HepG2 (cell line): ENCODE measurements at regions not wholly inside any gene's neighbourhood (a gene's known extent, or its start where the extent isn't known, plus 50 kb on each side); places are given as distances from the start of the nearest gene placed in this dataset.

Experiments
- ATAC-seq: fragments of 200-7000 bp; cut with Tn5 transposase; 3 replicates; pipeline ENCODE4 v1.9.1; 2020; ENCODE audit warnings: mild to moderate bottlenecking, moderate library complexity
- BruUV-seq: library from RNA; stranded (reverse); fragments of 400-500 nt; replicated peaks from 2 replicates; lab custom pipeline; 2021; lab: Mats Ljungman, UMichigan
- CTCF ChIA-PET: fragments of 300-600 bp; formaldehyde crosslinking; extraction: SDS; loops from one replicate; lab custom pipeline; 2021; ENCODE audit warnings: low total read pairs, inconsistent platforms, low intra/inter-chr PET ratio; lab: Yijun Ruan, JAX
- POLR2A ChIA-PET: fragments of 350-600 bp; sonication (Branson Sonifier 250); formaldehyde crosslinking; loops from one replicate; lab custom pipeline; 2020; ENCODE audit warnings: antibody characterized with exemption, inconsistent platforms; lab: Yijun Ruan, JAX
- DNase-seq: peaks from one replicate; pipeline ENCODE4 v3.0.0-alpha.2; 2015; ENCODE audit warnings: low spot score
- FAIRE-seq: peaks from 3 replicates; lab custom pipeline; 2011; peaks lifted over from hg19 to GRCh38; lab: Jason Lieb, UNC
- H2AFZ ChIP-seq: one replicate; pipeline ENCODE4 v1.6.1; 2011; ENCODE audit warnings: low read length, inconsistent platforms
- H3K27ac ChIP-seq: fragments of 300-600 bp; 3 replicates; pipeline ENCODE4 v1.8.0; 2011; ENCODE audit warnings: mixed run types, mild to moderate bottlenecking, mixed read lengths, low read length, inconsistent platforms; ENCODE audit not compliant: insufficient read depth; ENCODE audit errors: extremely low read length
- H3K27me3 ChIP-seq, 2 experiments: fragments of 200-600 bp in 1 of 2; 2 replicates in 1 of 2; 3 replicates in 1 of 2; pipeline versions ENCODE4 v1.6.0 to v1.8.0; 2011; ENCODE audit warnings: low read length in 2 of 2, mild to moderate bottlenecking in 2 of 2, moderate library complexity in 2 of 2, inconsistent platforms in 1 of 2; ENCODE audit not compliant: insufficient read depth in 2 of 2, control insufficient read depth in 1 of 2
- H3K36me3 ChIP-seq, 2 experiments: fragments of 200-600 bp in 1 of 2; replicated peaks in 1 of 2; 2 replicates in 1 of 2; 3 replicates in 1 of 2; pipeline versions ENCODE4 v1.5.1 to v1.8.0; 2011; ENCODE audit warnings: low read length in 2 of 2, inconsistent platforms in 1 of 2; ENCODE audit not compliant: insufficient read depth in 2 of 2, control insufficient read depth in 1 of 2
- H3K4me1 ChIP-seq: 2 replicates; pipeline ENCODE4 v1.5.1; 2012; ENCODE audit warnings: low read length, inconsistent platforms; ENCODE audit not compliant: insufficient read depth
- H3K4me2 ChIP-seq: 2 replicates; pipeline ENCODE4 v1.6.0; 2011; ENCODE audit warnings: low read depth, low read length, inconsistent platforms
- H3K4me3 ChIP-seq, 3 experiments: fragments of 200-600 bp in 1 of 3; sonication (generic), shearing (Covaris generic) in 1 of 3; replicated peaks in 1 of 3; 2 replicates each; pipeline ENCODE4 v1.5.1; 2011 to 2016; ENCODE audit warnings: low read length in 3 of 3, inconsistent platforms in 2 of 3, low read depth in 2 of 3, mild to moderate bottlenecking in 2 of 3, control low read depth in 1 of 3, mixed read lengths in 1 of 3; ENCODE audit not compliant: insufficient read depth in 1 of 3
- H3K79me2 ChIP-seq: one replicate; pipeline ENCODE4 v1.6.1; 2011; ENCODE audit warnings: low read length, inconsistent platforms; ENCODE audit not compliant: insufficient read depth
- H3K9ac ChIP-seq: 2 replicates; pipeline ENCODE4 v1.6.0; 2011; ENCODE audit warnings: mild to moderate bottlenecking, low read depth, low read length, inconsistent platforms; ENCODE audit not compliant: insufficient read depth
- H3K9me3 ChIP-seq: 2 replicates; pipeline ENCODE4 v1.5.1; 2012; ENCODE audit warnings: mild to moderate bottlenecking, low read length
- H4K20me1 ChIP-seq: 2 replicates; pipeline ENCODE4 v1.6.0; 2011; ENCODE audit warnings: inconsistent platforms, mild to moderate bottlenecking, low read length, moderate library complexity; ENCODE audit not compliant: insufficient read depth
- AGO2 ChIP-seq: fragments of 200-400 bp; formaldehyde crosslinking; optimal IDR thresholded peaks from 2 replicates; pipeline ENCODE3; 2017; ENCODE audit warnings: mild to moderate bottlenecking, low read depth, low read length, moderate library complexity
- CEBPB ChIP-seq: IDR thresholded peaks from 2 replicates; pipeline ENCODE4 v1.6.1; 2011; ENCODE audit warnings: low read depth, low read length, improper control_type of control experiment, borderline replicate concordance
- FOXJ3 ChIP-seq: sonication (generic); formaldehyde crosslinking; IDR thresholded peaks from 2 replicates; pipeline ENCODE4 v1.4.0; 2020; ENCODE audit warnings: missing genetic modification reagents, mild to moderate bottlenecking, borderline replicate concordance
- GABPA ChIP-seq, 2 experiments: IDR thresholded peaks; 2 replicates each; pipeline ENCODE4 v1.6.1; 2011 to 2016; ENCODE audit warnings: low read depth in 2 of 2, low read length in 1 of 2, missing biosample characterization in 1 of 2, missing genetic modification characterization in 1 of 2
- GFI1 ChIP-seq: sonication (generic); formaldehyde crosslinking; IDR thresholded peaks from 2 replicates; pipeline ENCODE4 v1.5.0; 2020; ENCODE audit warnings: missing genetic modification reagents, mild to moderate bottlenecking, borderline replicate concordance
- HNF4G ChIP-seq, 2 experiments: sonication (generic) in 1 of 2; formaldehyde crosslinking in 1 of 2; IDR thresholded peaks; 2 replicates each; pipeline versions ENCODE4 v1.4.0 to v1.6.1; 2011 to 2020; ENCODE audit warnings: borderline replicate concordance in 2 of 2, low read depth in 2 of 2, mild to moderate bottlenecking in 2 of 2, low read length in 1 of 2, missing genetic modification reagents in 1 of 2, moderate library complexity in 1 of 2
- MXD4 ChIP-seq: IDR thresholded peaks from 2 replicates; pipeline ENCODE4 v1.6.1; 2016; ENCODE audit warnings: mild to moderate bottlenecking, missing biosample characterization, missing genetic modification reagents
- ZBTB42 ChIP-seq: sonication (generic); formaldehyde crosslinking; IDR thresholded peaks from 2 replicates; pipeline ENCODE4 v1.5.0; 2020; ENCODE audit warnings: mild to moderate bottlenecking, missing genetic modification reagents
- ZKSCAN5 ChIP-seq: sonication (generic); formaldehyde crosslinking; IDR thresholded peaks from 2 replicates; pipeline ENCODE4 v1.5.1; 2020; ENCODE audit warnings: mild to moderate bottlenecking, missing genetic modification reagents
- ZNF563 ChIP-seq: sonication (generic); formaldehyde crosslinking; IDR thresholded peaks from 2 replicates; pipeline ENCODE4 v1.8.0; 2022; ENCODE audit warnings: mild to moderate bottlenecking, moderate library complexity, missing genetic modification reagents
- ZNF7 ChIP-seq: IDR thresholded peaks from 2 replicates; pipeline ENCODE4 v1.6.1; 2016; ENCODE audit warnings: missing biosample characterization, missing genetic modification reagents
- ZNF709 ChIP-seq: sonication (generic); formaldehyde crosslinking; IDR thresholded peaks from 2 replicates; pipeline ENCODE4 v1.5.0; 2020; ENCODE audit warnings: mild to moderate bottlenecking, missing genetic modification reagents
- ZSCAN25 ChIP-seq: sonication (generic); formaldehyde crosslinking; IDR thresholded peaks from 2 replicates; pipeline ENCODE4 v1.8.0; 2022; ENCODE audit warnings: mild to moderate bottlenecking, missing genetic modification reagents
- ZSCAN9 ChIP-seq: IDR thresholded peaks from 2 replicates; pipeline ENCODE4 v1.6.1; 2016; ENCODE audit warnings: borderline replicate concordance
- WGBS: methylation state at CpG from one replicate; pipeline ENCODE4 v1.1.6; 2017; ENCODE audit warnings: low lambda C conversion rate; 5-methylcytosine and 5-hydroxymethylcytosine counted together
- in situ Hi-C: cut with HindIII; loops from 2 replicates; pipeline ENCODE4 v1.10.0; 2017; ENCODE audit warnings: low pct_unique_long_range_greater_than_20kb; ENCODE audit not compliant: extremely low pct_ligation_motif_present
- intact Hi-C: fragments of 100-400 bp; cut with micrococcal nuclease; formaldehyde crosslinking; loops from one replicate; pipeline ENCODE4 v1.10.0; 2022; ENCODE audit not compliant: unreplicated experiment
- TF ChIP-seq, protein P1 (sequence below): sonication (generic); formaldehyde crosslinking; IDR thresholded peaks from 2 replicates; pipeline ENCODE4 v1.5.1; 2020; ENCODE audit warnings: missing genetic modification reagents, mild to moderate bottlenecking, borderline replicate concordance
- TF ChIP-seq, protein P2 (sequence below): sonication (generic); formaldehyde crosslinking; conservative IDR thresholded peaks from 2 replicates; pipeline ENCODE4 v1.4.0; 2020; ENCODE audit warnings: missing genetic modification reagents
- TF ChIP-seq, protein P3 (sequence below): sonication (generic); formaldehyde crosslinking; IDR thresholded peaks from 2 replicates; pipeline ENCODE4 v1.4.0; 2020; ENCODE audit warnings: missing genetic modification reagents, borderline replicate concordance
- TF ChIP-seq, protein P4 (sequence below): sonication (generic); formaldehyde crosslinking; IDR thresholded peaks from 2 replicates; pipeline ENCODE4 v1.5.0; 2020; ENCODE audit warnings: missing genetic modification reagents

DNA sequence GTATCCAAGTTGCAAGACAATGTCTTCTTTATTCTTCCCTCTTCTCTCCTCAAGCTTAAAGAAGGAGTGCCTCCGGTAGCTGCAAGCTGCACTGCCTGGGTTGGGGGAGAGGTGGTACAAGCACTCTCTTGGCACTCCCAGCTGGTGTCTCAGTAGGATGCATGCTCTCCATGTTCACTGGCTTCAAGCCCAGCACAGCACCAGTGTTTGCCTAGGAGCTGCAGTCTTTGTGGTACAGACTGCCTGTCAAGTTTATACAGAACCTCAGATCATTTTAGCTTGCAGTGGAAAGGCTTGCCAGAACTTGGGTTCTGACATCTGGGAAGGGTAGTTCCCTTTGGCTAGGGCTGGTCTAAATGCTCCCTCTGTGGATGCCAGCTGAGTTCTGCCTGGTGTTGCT is 505.6 kb downstream of the MAN2A1 start:
- ChIA-PET POLR2A (no interaction called here), CTCF (no interaction called here)
- no peaks in the 10 kb centered on the region for H3K79me2 ChIP-seq
- FAIRE-seq (no peak), DNase-seq (no peak), ATAC-seq (no peak)
- no peaks in the 10 kb centered on the region for H3K4me1 ChIP-seq
- no peaks in the 10 kb centered on the region for H4K20me1 ChIP-seq
- 92% methylated on average over 1 of the region's 1 CpG for WGBS
- BruUV-seq = no TSS peak
- no peaks in the 10 kb centered on the region for H3K9me3 ChIP-seq
- no peak overlapping the region for H3K9ac ChIP-seq
- no peak overlapping the region for H3K4me3 ChIP-seq
- no peak overlapping the region for H2AFZ ChIP-seq
- intact Hi-C loops (no loop called here), in situ Hi-C loops (no loop called here)
- no peaks in the 10 kb centered on the region for H3K27me3 ChIP-seq
- H3K36me3 ChIP-seq = no peaks in the 10 kb centered on the region
- H3K4me2 ChIP-seq = no peak overlapping the region
- H3K27ac ChIP-seq = no peak overlapping the region
- TF ChIP-seq ZBTB42 (CRISPR knock-in tag) = no peak
- TF ChIP-seq, protein P1, sequence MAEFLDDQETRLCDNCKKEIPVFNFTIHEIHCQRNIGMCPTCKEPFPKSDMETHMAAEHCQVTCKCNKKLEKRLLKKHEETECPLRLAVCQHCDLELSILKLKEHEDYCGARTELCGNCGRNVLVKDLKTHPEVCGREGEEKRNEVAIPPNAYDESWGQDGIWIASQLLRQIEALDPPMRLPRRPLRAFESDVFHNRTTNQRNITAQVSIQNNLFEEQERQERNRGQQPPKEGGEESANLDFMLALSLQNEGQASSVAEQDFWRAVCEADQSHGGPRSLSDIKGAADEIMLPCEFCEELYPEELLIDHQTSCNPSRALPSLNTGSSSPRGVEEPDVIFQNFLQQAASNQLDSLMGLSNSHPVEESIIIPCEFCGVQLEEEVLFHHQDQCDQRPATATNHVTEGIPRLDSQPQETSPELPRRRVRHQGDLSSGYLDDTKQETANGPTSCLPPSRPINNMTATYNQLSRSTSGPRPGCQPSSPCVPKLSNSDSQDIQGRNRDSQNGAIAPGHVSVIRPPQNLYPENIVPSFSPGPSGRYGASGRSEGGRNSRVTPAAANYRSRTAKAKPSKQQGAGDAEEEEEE = no peak
- no peak for TF ChIP-seq GABPA (IDR thresholded peaks at IDR 0.05; ENCODE audit: low read depth, low read length)
- TF ChIP-seq GABPA (CRISPR knock-in tag; IDR thresholded peaks at IDR 0.05; ENCODE audit: low read depth) = no peak
- no peak for TF ChIP-seq MXD4 (CRISPR knock-in tag)
- TF ChIP-seq GFI1 = no peak
- TF ChIP-seq ZSCAN9 (CRISPR knock-in tag) = no peak
- no peak for TF ChIP-seq ZNF709 (CRISPR knock-in tag)
- no peak for TF ChIP-seq CEBPB
- TF ChIP-seq, protein P2, sequence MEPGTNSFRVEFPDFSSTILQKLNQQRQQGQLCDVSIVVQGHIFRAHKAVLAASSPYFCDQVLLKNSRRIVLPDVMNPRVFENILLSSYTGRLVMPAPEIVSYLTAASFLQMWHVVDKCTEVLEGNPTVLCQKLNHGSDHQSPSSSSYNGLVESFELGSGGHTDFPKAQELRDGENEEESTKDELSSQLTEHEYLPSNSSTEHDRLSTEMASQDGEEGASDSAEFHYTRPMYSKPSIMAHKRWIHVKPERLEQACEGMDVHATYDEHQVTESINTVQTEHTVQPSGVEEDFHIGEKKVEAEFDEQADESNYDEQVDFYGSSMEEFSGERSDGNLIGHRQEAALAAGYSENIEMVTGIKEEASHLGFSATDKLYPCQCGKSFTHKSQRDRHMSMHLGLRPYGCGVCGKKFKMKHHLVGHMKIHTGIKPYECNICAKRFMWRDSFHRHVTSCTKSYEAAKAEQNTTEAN (CRISPR knock-in tag) = no peak
- no peak for TF ChIP-seq HNF4G (IDR thresholded peaks at IDR 0.05; ENCODE audit: borderline replicate concordance, low read depth, low read length)
- TF ChIP-seq HNF4G (CRISPR knock-in tag; IDR thresholded peaks at IDR 0.05; ENCODE audit: borderline replicate concordance, low read depth) = no peak
- TF ChIP-seq ZNF563 (CRISPR knock-in tag) = no peak
- no peak for TF ChIP-seq ZNF7 (CRISPR knock-in tag)
- TF ChIP-seq, protein P3, sequence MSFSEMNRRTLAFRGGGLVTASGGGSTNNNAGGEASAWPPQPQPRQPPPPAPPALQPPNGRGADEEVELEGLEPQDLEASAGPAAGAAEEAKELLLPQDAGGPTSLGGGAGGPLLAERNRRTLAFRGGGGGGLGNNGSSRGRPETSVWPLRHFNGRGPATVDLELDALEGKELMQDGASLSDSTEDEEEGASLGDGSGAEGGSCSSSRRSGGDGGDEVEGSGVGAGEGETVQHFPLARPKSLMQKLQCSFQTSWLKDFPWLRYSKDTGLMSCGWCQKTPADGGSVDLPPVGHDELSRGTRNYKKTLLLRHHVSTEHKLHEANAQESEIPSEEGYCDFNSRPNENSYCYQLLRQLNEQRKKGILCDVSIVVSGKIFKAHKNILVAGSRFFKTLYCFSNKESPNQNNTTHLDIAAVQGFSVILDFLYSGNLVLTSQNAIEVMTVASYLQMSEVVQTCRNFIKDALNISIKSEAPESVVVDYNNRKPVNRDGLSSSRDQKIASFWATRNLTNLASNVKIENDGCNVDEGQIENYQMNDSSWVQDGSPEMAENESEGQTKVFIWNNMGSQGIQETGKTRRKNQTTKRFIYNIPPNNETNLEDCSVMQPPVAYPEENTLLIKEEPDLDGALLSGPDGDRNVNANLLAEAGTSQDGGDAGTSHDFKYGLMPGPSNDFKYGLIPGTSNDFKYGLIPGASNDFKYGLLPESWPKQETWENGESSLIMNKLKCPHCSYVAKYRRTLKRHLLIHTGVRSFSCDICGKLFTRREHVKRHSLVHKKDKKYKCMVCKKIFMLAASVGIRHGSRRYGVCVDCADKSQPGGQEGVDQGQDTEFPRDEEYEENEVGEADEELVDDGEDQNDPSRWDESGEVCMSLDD (CRISPR knock-in tag) = no peak
- TF ChIP-seq, protein P4, sequence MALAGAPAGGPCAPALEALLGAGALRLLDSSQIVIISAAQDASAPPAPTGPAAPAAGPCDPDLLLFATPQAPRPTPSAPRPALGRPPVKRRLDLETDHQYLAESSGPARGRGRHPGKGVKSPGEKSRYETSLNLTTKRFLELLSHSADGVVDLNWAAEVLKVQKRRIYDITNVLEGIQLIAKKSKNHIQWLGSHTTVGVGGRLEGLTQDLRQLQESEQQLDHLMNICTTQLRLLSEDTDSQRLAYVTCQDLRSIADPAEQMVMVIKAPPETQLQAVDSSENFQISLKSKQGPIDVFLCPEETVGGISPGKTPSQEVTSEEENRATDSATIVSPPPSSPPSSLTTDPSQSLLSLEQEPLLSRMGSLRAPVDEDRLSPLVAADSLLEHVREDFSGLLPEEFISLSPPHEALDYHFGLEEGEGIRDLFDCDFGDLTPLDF (CRISPR knock-in tag) = no peak
- no peak for TF ChIP-seq AGO2
- no peak for TF ChIP-seq FOXJ3
- no peak for TF ChIP-seq ZKSCAN5
- no peak for TF ChIP-seq ZSCAN25 (CRISPR knock-in tag)
